ENCODE measurements at regions not wholly inside any gene's neighbourhood (a gene's known extent, or its start where the extent isn't known, plus 50 kb on each side); places are given as distances from the start of the nearest gene placed in this dataset.

- no peak for DNase-seq
Measured at GRCh38 chr2:145199042-145199441, 679.1 kb upstream of the ZEB2 start.

- no peak for DNase-seq
Measured at GRCh38 chr2:145198555-145198954, 678.6 kb upstream of the ZEB2 start.

- no peak for DNase-seq
Measured at GRCh38 chr2:145197944-145198343, 678.0 kb upstream of the ZEB2 start.

- DNase-seq = no peak
Measured at GRCh38 chr2:145194673-145195072, 674.8 kb upstream of the ZEB2 start.

GRCh38 chr2:145190031-145190703 is 670.2 kb upstream of the ZEB2 start:
- no peak for DNase-seq

GRCh38 chr2:145186303-145186702 is 666.4 kb upstream of the ZEB2 start:
- no peak for DNase-seq

GRCh38 chr2:145185696-145186095 is 665.8 kb upstream of the ZEB2 start:
- no peak for DNase-seq

- no peak for DNase-seq
Measured at GRCh38 chr2:145184741-145185651, 665.1 kb upstream of the ZEB2 start.

- DNase-seq = no peak
Measured at GRCh38 chr2:145169285-145169684, 649.4 kb upstream of the ZEB2 start.

GRCh38 chr2:145168091-145168490 is 648.2 kb upstream of the ZEB2 start:
- no peak for DNase-seq

- DNase-seq = no peak
Measured at GRCh38 chr2:145166731-145167302, 646.9 kb upstream of the ZEB2 start.

GRCh38 chr2:145161656-145162055 is 641.7 kb upstream of the ZEB2 start:
- no peak for DNase-seq

GRCh38 chr2:145160855-145161254 is 640.9 kb upstream of the ZEB2 start:
- no peak for DNase-seq

GRCh38 chr2:145159676-145160075 is 639.8 kb upstream of the ZEB2 start:
- DNase-seq = no peak

- DNase-seq = no peak
Measured at GRCh38 chr2:145157741-145158591, 638.0 kb upstream of the ZEB2 start.

GRCh38 chr2:145157036-145157675 is 637.2 kb upstream of the ZEB2 start:
- DNase-seq = no peak

- no peak for DNase-seq
Measured at GRCh38 chr2:145156199-145156598, 636.3 kb upstream of the ZEB2 start.

- no peak for DNase-seq
Measured at GRCh38 chr2:145155196-145155595, 635.3 kb upstream of the ZEB2 start.

GRCh38 chr2:145154731-145155130 is 634.8 kb upstream of the ZEB2 start:
- DNase-seq = no peak

GRCh38 chr2:145146691-145147090 is 626.8 kb upstream of the ZEB2 start:
- DNase-seq = no peak

GRCh38 chr2:145144131-145144728 is 624.3 kb upstream of the ZEB2 start:
- DNase-seq = no peak

GRCh38 chr2:145141981-145142380 is 622.1 kb upstream of the ZEB2 start:
- DNase-seq = no peak

All from activated gamma-delta T cell (primary cell).